H9 (cell line): ENCODE measurements at regions not wholly inside any gene's neighbourhood (a gene's known extent, or its start where the extent isn't known, plus 50 kb on each side); places are given as distances from the start of the nearest gene placed in this dataset.

Experiments
- DNase-seq: peaks from one replicate; pipeline ENCODE4 v3.0.0-alpha.2; 2017
- H2AFZ ChIP-seq: one replicate; pipeline ENCODE4 v1.6.1; 2013; ENCODE audit warnings: mild to moderate bottlenecking, low read length, control low read depth, moderate library complexity
- H2AK5ac ChIP-seq: 2 replicates; pipeline ENCODE4 v1.6.1; 2013; ENCODE audit warnings: low read length, control low read depth, mixed read lengths; ENCODE audit not compliant: insufficient read length
- H2BK120ac ChIP-seq: one replicate; pipeline ENCODE4 v1.6.1; 2013; ENCODE audit warnings: low read depth, mild to moderate bottlenecking, low read length, control low read depth, inconsistent platforms; ENCODE audit not compliant: poor library complexity, severe bottlenecking
- H2BK12ac ChIP-seq: 2 replicates; pipeline ENCODE4 v1.6.1; 2013; ENCODE audit warnings: low read length, control low read depth, mixed read lengths, low read depth; ENCODE audit not compliant: insufficient read length
- H2BK15ac ChIP-seq: 2 replicates; pipeline ENCODE4 v1.6.1; 2013; ENCODE audit warnings: low read depth, low read length, control low read depth
- H2BK20ac ChIP-seq: one replicate; pipeline ENCODE4 v1.6.1; 2013; ENCODE audit warnings: low read depth, mild to moderate bottlenecking, low read length, control low read depth, inconsistent platforms; ENCODE audit not compliant: poor library complexity, severe bottlenecking
- H2BK5ac ChIP-seq: 2 replicates; pipeline ENCODE4 v1.6.1; 2013; ENCODE audit warnings: low read length, control low read depth, mixed read lengths; ENCODE audit not compliant: insufficient read length
- H3K14ac ChIP-seq: 2 replicates; pipeline ENCODE4 v1.6.1; 2013; ENCODE audit warnings: low read length, control low read depth; ENCODE audit not compliant: insufficient read depth
- H3K18ac ChIP-seq: 2 replicates; pipeline ENCODE4 v1.6.1; 2013; ENCODE audit warnings: low read depth, mild to moderate bottlenecking, mixed read lengths, low read length, control low read depth; ENCODE audit not compliant: insufficient read length
- H3K23ac ChIP-seq: 2 replicates; pipeline ENCODE4 v1.6.1; 2013; ENCODE audit warnings: low read length, control low read depth, mixed read lengths, low read depth; ENCODE audit not compliant: insufficient read length
- H3K23me2 ChIP-seq: 2 replicates; pipeline ENCODE4 v1.6.1; 2013; ENCODE audit warnings: low read depth, mild to moderate bottlenecking, mixed read lengths, low read length, control low read depth; ENCODE audit not compliant: insufficient read length, poor library complexity, severe bottlenecking
- H3K27ac ChIP-seq: 2 replicates; pipeline ENCODE4 v1.5.1; 2013; ENCODE audit warnings: low read length, control low read depth, mixed read lengths, low read depth; ENCODE audit not compliant: insufficient read length
- H3K27me3 ChIP-seq: 2 replicates; pipeline ENCODE4 v1.6.1; 2013; ENCODE audit warnings: low read length, control low read depth, inconsistent platforms; ENCODE audit not compliant: insufficient read depth
- H3K4ac ChIP-seq: 2 replicates; pipeline ENCODE4 v1.6.1; 2013; ENCODE audit warnings: low read depth, mild to moderate bottlenecking, control low read depth, inconsistent platforms, low read length, moderate library complexity
- H3K4me1 ChIP-seq: 2 replicates; pipeline ENCODE4 v1.6.1; 2013; ENCODE audit warnings: low read length, control low read depth, inconsistent platforms; ENCODE audit not compliant: insufficient read depth
- H3K4me2 ChIP-seq: 2 replicates; pipeline ENCODE4 v1.6.1; 2013; ENCODE audit warnings: low read length, control low read depth, mixed read lengths; ENCODE audit not compliant: insufficient read length, insufficient read depth
- H3K56ac ChIP-seq: 2 replicates; pipeline ENCODE4 v1.6.1; 2013; ENCODE audit warnings: low read depth, mild to moderate bottlenecking, mixed read lengths, low read length, control low read depth; ENCODE audit not compliant: insufficient read length
- H3K79me1 ChIP-seq: 2 replicates; pipeline ENCODE4 v1.6.1; 2013; ENCODE audit warnings: low read depth, mild to moderate bottlenecking, moderate library complexity, low read length, control low read depth, inconsistent platforms; ENCODE audit not compliant: insufficient read depth, poor library complexity, severe bottlenecking
- H3K79me2 ChIP-seq: 2 replicates; pipeline ENCODE4 v1.6.1; 2013; ENCODE audit warnings: low read length, control low read depth, inconsistent platforms; ENCODE audit not compliant: insufficient read depth
- H3K9ac ChIP-seq: 2 replicates; pipeline ENCODE4 v1.6.1; 2013; ENCODE audit warnings: low read length, control low read depth, mixed read lengths; ENCODE audit not compliant: insufficient read length; ENCODE audit errors: extremely low read depth
- H3K9me3 ChIP-seq: one replicate; pipeline ENCODE4 v1.6.1; 2013; ENCODE audit warnings: low read depth, low read length, inconsistent platforms; ENCODE audit not compliant: control insufficient read depth
- H3T11ph ChIP-seq: one replicate; pipeline ENCODE4 v1.6.1; 2013; ENCODE audit warnings: mild to moderate bottlenecking, low read length, control low read depth, inconsistent platforms
- H4K20me1 ChIP-seq: one replicate; pipeline ENCODE4 v1.6.1; 2013; ENCODE audit not compliant: control insufficient read depth, insufficient read length, insufficient read depth
- H4K5ac ChIP-seq: 2 replicates; pipeline ENCODE4 v1.6.1; 2013; ENCODE audit warnings: low read depth, mild to moderate bottlenecking, mixed read lengths, low read length, control low read depth; ENCODE audit not compliant: insufficient read length
- H4K8ac ChIP-seq: replicated peaks from 2 replicates; pipeline ENCODE4 v1.6.1; 2013; ENCODE audit warnings: low read length, control low read depth, mixed read lengths, low read depth; ENCODE audit not compliant: insufficient read length
- H4K91ac ChIP-seq: 2 replicates; pipeline ENCODE4 v1.6.1; 2013; ENCODE audit warnings: low read depth, mild to moderate bottlenecking, moderate library complexity, mixed read lengths, low read length, control low read depth; ENCODE audit not compliant: insufficient read length
- H3K27ac Mint-ChIP-seq, 3 experiments: 2 replicates in 2 of 3; 3 replicates in 1 of 3; pipeline ENCODE4 v1.8.0; 2020 to 2021; ENCODE audit warnings: mixed read lengths in 3 of 3, mild to moderate bottlenecking in 1 of 3, moderate library complexity in 1 of 3
- H3K27me3 Mint-ChIP-seq: 2 replicates; pipeline ENCODE4 v1.8.0; 2021; ENCODE audit warnings: low read depth, mild to moderate bottlenecking, moderate library complexity, mixed read lengths
- H3K36me3 Mint-ChIP-seq, 3 experiments: 2 replicates in 2 of 3; 3 replicates in 1 of 3; pipeline ENCODE4 v1.8.0; 2020 to 2021; ENCODE audit warnings: low read depth in 3 of 3, mixed read lengths in 3 of 3; ENCODE audit not compliant: insufficient read depth in 1 of 3
- H3K4me1 Mint-ChIP-seq, 2 experiments: 2 replicates each; pipeline ENCODE4 v1.8.0; 2020; ENCODE audit warnings: mixed read lengths in 2 of 2
- H3K4me3 Mint-ChIP-seq, 2 experiments: 2 replicates in 1 of 2; 3 replicates in 1 of 2; pipeline ENCODE4 v1.8.0; 2020 to 2021; ENCODE audit warnings: mild to moderate bottlenecking in 2 of 2, mixed read lengths in 2 of 2, moderate library complexity in 1 of 2
- H3K9me3 Mint-ChIP-seq, 2 experiments: 2 replicates in 1 of 2; 3 replicates in 1 of 2; pipeline ENCODE4 v1.8.0; 2020; ENCODE audit warnings: mild to moderate bottlenecking in 2 of 2, mixed read lengths in 2 of 2, moderate library complexity in 1 of 2
- CTCF ChIP-seq: fragments of 200-600 bp; sonication (generic); conservative IDR thresholded peaks from 3 replicates; pipeline ENCODE4 v1.8.0; 2021; ENCODE audit warnings: antibody characterized with exemption, mild to moderate bottlenecking
- whole genome bisulfite sequencing: extraction: QIAGEN DNeasy Blood & Tissue Kit; methylation state at CpG from one replicate; pipeline ENCODE4 v1.1.7; 2013; ENCODE audit warnings: missing lambda C conversion rate, low lambda C conversion rate, mixed read lengths; ENCODE audit not compliant: insufficient read length; ENCODE audit errors: extremely low coverage; 5-methylcytosine and 5-hydroxymethylcytosine counted together

GRCh38 chr5:14922456-14922855 is 50.9 kb upstream of the ANKH start:
- H3K27ac Mint-ChIP-seq = no peak overlapping the region

More at GRCh38 chr5:14922456-14922855, 50.9 kb upstream of the ANKH start:
- Histone ChIP-seq H3K18ac (no peak overlapping the region), H3K9me3 (no peaks in the 10 kb centered on the region), H3K79me1 (no peaks in the 10 kb centered on the region), H2BK20ac (no peak overlapping the region), H4K5ac (no peak overlapping the region), H3K79me2 (no peaks in the 10 kb centered on the region), H2AK5ac (no peak overlapping the region), H2BK15ac (no peak overlapping the region), H3K4me1 (no peaks in the 10 kb centered on the region), H3K27me3 (no peaks in the 10 kb centered on the region), H3K4ac (no peak overlapping the region), H3K56ac (no peak overlapping the region), H3K9ac (no peak overlapping the region), H3K27ac (no peak overlapping the region), H4K20me1 (no peaks in the 10 kb centered on the region), H4K91ac (no peak overlapping the region), H2BK12ac (no peak overlapping the region), H2BK120ac (no peak overlapping the region), H3K4me2 (no peak overlapping the region), H2BK5ac (no peak overlapping the region), H3K23ac (no peak overlapping the region), H4K8ac (no peak overlapping the region), H3K14ac (no peak overlapping the region), H2AFZ (no peak overlapping the region), H3K23me2 (no peaks in the 10 kb centered on the region), H3T11ph (no peak overlapping the region)
- H3K27me3 Mint-ChIP-seq = no peaks in the 10 kb centered on the region; the same call in 1 of the 2 replicates
- no CpG with 5 or more reads among the region's 9 CpGs for WGBS
- no peak for TF ChIP-seq CTCF
- no peaks in the 10 kb centered on the region for H3K9me3 Mint-ChIP-seq
- H3K4me3 Mint-ChIP-seq = no peak overlapping the region
- H3K36me3 Mint-ChIP-seq = no peaks in the 10 kb centered on the region
- no peak for DNase-seq
- H3K4me1 Mint-ChIP-seq = peaks cover 0 to 5% of the 10 kb centered on the region in 2 experiments; a peak in 1 of 4 replicates
